IPS-NIHi7 (cell line): ENCODE measurements at regions not wholly inside any gene's neighbourhood (a gene's known extent, or its start where the extent isn't known, plus 50 kb on each side); places are given as distances from the start of the nearest gene placed in this dataset.
A peak's percentile ranks its signal among the peaks of the same experiment; 100 is the strongest.
"Not testable (repeated sequence)": the region's sequence is repeated elsewhere in the genome, so short reads cannot be mapped to it uniquely, and the experiment has no call there.

Experiments
- DNase-seq: peaks from one replicate; pipeline ENCODE4 v3.0.0; 2012; ENCODE audit warnings: mixed read lengths; ENCODE audit errors: extremely low spot score

GRCh38 chr12:7591531-7591930 lies 74.2 kb downstream of the APOBEC1 start:
- DNase-seq = no peak

- not testable (repeated sequence) for DNase-seq
Observed at GRCh38 chr12:7590085-7590484, 75.6 kb downstream of the APOBEC1 start.

GRCh38 chr12:7588742-7589329 lies 76.9 kb downstream of the APOBEC1 start:
- DNase-seq = peak; percentile 58

- DNase-seq = not testable (repeated sequence)
Observed at GRCh38 chr12:7584137-7584536, 80.6 kb upstream of the CD163 start.

- DNase-seq = no peak
Observed at GRCh38 chr12:7583471-7583870, 79.9 kb upstream of the CD163 start.

GRCh38 chr12:7582796-7583195 lies 79.2 kb upstream of the CD163 start:
- DNase-seq = no peak

- no peak for DNase-seq
Observed at GRCh38 chr12:7581625-7582024, 78.0 kb upstream of the CD163 start.

GRCh38 chr12:7581046-7581445 lies 77.5 kb upstream of the CD163 start:
- DNase-seq = no peak

- DNase-seq = no peak
Observed at GRCh38 chr12:7571257-7571656, 67.7 kb upstream of the CD163 start.

GRCh38 chr12:7557227-7557626 lies 53.6 kb upstream of the CD163 start:
- DNase-seq = no peak

GRCh38 chr12:7555752-7556151 lies 52.2 kb upstream of the CD163 start:
- DNase-seq = no peak

- DNase-seq = not testable (repeated sequence)
Observed at GRCh38 chr12:7554831-7555230, 51.3 kb upstream of the CD163 start.
